Fibroblast of villous mesenchyme (primary cell): ENCODE measurements at regions not wholly inside any gene's neighbourhood (a gene's known extent, or its start where the extent isn't known, plus 50 kb on each side); places are given as distances from the start of the nearest gene placed in this dataset.
A peak's percentile ranks its signal among the peaks of the same experiment; 100 is the strongest.
"Not testable (repeated sequence)": the region's sequence is repeated elsewhere in the genome, so short reads cannot be mapped to it uniquely, and the experiment has no call there.

Experiments
- DNase-seq: peaks from one replicate; pipeline ENCODE4 v3.0.0-alpha.2; 2010; ENCODE audit warnings: low read depth
- H3K4me3 ChIP-seq: 2 replicates; pipeline ENCODE4 v1.5.1; 2011; ENCODE audit warnings: low read depth, mild to moderate bottlenecking, low read length
- CTCF ChIP-seq: IDR thresholded peaks from 2 replicates; pipeline ENCODE4 v1.5.1; 2012; ENCODE audit warnings: low read depth, mild to moderate bottlenecking, low read length; ENCODE audit not compliant: insufficient read depth

- not testable (repeated sequence) for DNase-seq, H3K4me3 ChIP-seq
These were observed 61.2 kb upstream of the ZNF322 start for GRCh38 chr6:26720663-26721218.

GRCh38 chr6:26730019-26730766, 70.6 kb upstream of the ZNF322 start:
- H3K4me3 ChIP-seq, DNase-seq: not testable (repeated sequence)

GRCh38 chr6:26734776-26735472, 75.4 kb upstream of the ZNF322 start:
- not testable (repeated sequence) for H3K4me3 ChIP-seq, DNase-seq

GRCh38 chr6:26739811-26740210, 80.3 kb upstream of the ZNF322 start:
- no peak for TF ChIP-seq CTCF
- H3K4me3 ChIP-seq = no peak overlapping the region
- DNase-seq = no peak

GRCh38 chr6:26743157-26743821, 83.7 kb upstream of the ZNF322 start:
- peak; percentile 51 for DNase-seq
- H3K4me3 ChIP-seq = peak overlapping the region; percentile 48
- no peak for TF ChIP-seq CTCF

GRCh38 chr6:26743941-26744699, 84.6 kb upstream of the ZNF322 start:
- peak; percentile 3 for DNase-seq
- H3K4me3 ChIP-seq = peak overlapping the region; percentile 48
- TF ChIP-seq CTCF = no peak

GRCh38 chr6:26744837-26745282, 85.3 kb upstream of the ZNF322 start:
- H3K4me3 ChIP-seq, DNase-seq: not testable (repeated sequence)

- not testable (repeated sequence) for H3K4me3 ChIP-seq, DNase-seq
These were observed 86.4 kb upstream of the ZNF322 start for GRCh38 chr6:26745964-26746363.

GRCh38 chr6:26749126-26749758, 89.7 kb upstream of the ZNF322 start:
- not testable (repeated sequence) for H3K4me3 ChIP-seq, DNase-seq

- DNase-seq, H3K4me3 ChIP-seq: not testable (repeated sequence)
These were observed 90.2 kb upstream of the ZNF322 start for GRCh38 chr6:26749759-26750126.
